ENCODE measurements at regions not wholly inside any gene's neighbourhood (a gene's known extent, or its start where the extent isn't known, plus 50 kb on each side); places are given as distances from the start of the nearest gene placed in this dataset.

- no peak for TF ChIP-seq CTCF (IDR thresholded peaks at IDR 0.05)
- no peak for TF ChIP-seq POLR2A (IDR thresholded peaks at IDR 0.05)
These were observed 127.3 kb upstream of the STK26 start for GRCh38 chrX:131895807-131896206.

Data from breast epithelium (tissue), 3 donors.